HL-60 (cell line): ENCODE measurements at regions not wholly inside any gene's neighbourhood (a gene's known extent, or its start where the extent isn't known, plus 50 kb on each side); places are given as distances from the start of the nearest gene placed in this dataset.

Source experiments
- CTCF ChIP-seq: IDR thresholded peaks from one replicate; pipeline ENCODE4 v1.5.1; 2011; ENCODE audit warnings: low read length, control low read depth, inconsistent platforms; ENCODE audit not compliant: insufficient read depth
- TF ChIP-seq, protein P1 (sequence below): IDR thresholded peaks from 2 replicates; pipeline ENCODE4 v1.6.1; 2012; ENCODE audit warnings: low read depth; ENCODE audit not compliant: insufficient replicate concordance

DNA sequence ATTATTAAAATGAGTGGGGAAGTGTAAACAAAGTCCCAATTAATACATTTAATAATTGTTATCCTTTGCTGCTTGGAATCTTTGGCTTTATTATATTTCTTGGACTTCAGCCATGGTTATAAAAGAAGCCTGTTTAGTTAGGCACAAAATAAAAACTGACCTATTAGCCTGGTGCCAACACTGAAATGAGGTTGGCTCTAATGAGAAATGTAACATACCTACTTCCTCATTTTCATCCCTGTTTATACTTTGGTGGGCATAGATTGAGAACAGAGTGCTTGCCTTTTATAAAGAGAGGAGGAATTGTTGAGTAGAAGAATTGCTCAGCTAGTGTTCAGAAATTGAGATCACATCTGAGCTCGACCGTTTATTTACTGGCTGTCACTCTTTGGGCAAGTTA lies 471.3 kb downstream of the UTRN start:
- no peak for TF ChIP-seq CTCF
- TF ChIP-seq, protein P1, sequence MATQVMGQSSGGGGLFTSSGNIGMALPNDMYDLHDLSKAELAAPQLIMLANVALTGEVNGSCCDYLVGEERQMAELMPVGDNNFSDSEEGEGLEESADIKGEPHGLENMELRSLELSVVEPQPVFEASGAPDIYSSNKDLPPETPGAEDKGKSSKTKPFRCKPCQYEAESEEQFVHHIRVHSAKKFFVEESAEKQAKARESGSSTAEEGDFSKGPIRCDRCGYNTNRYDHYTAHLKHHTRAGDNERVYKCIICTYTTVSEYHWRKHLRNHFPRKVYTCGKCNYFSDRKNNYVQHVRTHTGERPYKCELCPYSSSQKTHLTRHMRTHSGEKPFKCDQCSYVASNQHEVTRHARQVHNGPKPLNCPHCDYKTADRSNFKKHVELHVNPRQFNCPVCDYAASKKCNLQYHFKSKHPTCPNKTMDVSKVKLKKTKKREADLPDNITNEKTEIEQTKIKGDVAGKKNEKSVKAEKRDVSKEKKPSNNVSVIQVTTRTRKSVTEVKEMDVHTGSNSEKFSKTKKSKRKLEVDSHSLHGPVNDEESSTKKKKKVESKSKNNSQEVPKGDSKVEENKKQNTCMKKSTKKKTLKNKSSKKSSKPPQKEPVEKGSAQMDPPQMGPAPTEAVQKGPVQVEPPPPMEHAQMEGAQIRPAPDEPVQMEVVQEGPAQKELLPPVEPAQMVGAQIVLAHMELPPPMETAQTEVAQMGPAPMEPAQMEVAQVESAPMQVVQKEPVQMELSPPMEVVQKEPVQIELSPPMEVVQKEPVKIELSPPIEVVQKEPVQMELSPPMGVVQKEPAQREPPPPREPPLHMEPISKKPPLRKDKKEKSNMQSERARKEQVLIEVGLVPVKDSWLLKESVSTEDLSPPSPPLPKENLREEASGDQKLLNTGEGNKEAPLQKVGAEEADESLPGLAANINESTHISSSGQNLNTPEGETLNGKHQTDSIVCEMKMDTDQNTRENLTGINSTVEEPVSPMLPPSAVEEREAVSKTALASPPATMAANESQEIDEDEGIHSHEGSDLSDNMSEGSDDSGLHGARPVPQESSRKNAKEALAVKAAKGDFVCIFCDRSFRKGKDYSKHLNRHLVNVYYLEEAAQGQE = no peak
